Activated T-helper 2 cell treated with anti-CD3 and anti-CD28 coated beads, Interferon-gamma antibody, Interleukin-2, Interleukin-4, amounts not matched to agents 10 μg/mL and 5 μg/mL and 100 μg/mL, durations not matched to agents 14 hours and 24 hours and 36 hours (primary cell): ENCODE measurements at regions not wholly inside any gene's neighbourhood (a gene's known extent, or its start where the extent isn't known, plus 50 kb on each side); places are given as distances from the start of the nearest gene placed in this dataset.

ENCODE experiments used
- DNase-seq: peaks from one replicate; pipeline ENCODE4 v3.0.0; 2021; ENCODE audit warnings: low spot score
- H3K27ac Mint-ChIP-seq: one replicate; pipeline ENCODE4 v1.8.0; 2021; ENCODE audit warnings: mixed read lengths
- H3K27me3 Mint-ChIP-seq: one replicate; pipeline ENCODE4 v1.8.0; 2021; ENCODE audit warnings: low read depth, mixed read lengths
- H3K36me3 Mint-ChIP-seq: one replicate; pipeline ENCODE4 v1.8.0; 2021; ENCODE audit warnings: low read depth, mixed read lengths
- H3K4me1 Mint-ChIP-seq: one replicate; pipeline ENCODE4 v1.8.0; 2021; ENCODE audit warnings: low read depth, mixed read lengths
- H3K4me3 Mint-ChIP-seq: one replicate; pipeline ENCODE4 v1.8.0; 2021; ENCODE audit warnings: low read depth, mild to moderate bottlenecking, moderate library complexity, mixed read lengths
- H3K9me3 Mint-ChIP-seq: one replicate; pipeline ENCODE4 v1.8.0; 2021; ENCODE audit warnings: mixed read lengths
- intact Hi-C: fragments of 100-400 bp; cut with micrococcal nuclease; formaldehyde crosslinking; loops from one replicate; pipeline ENCODE4 v1.15.1; 2023

DNA sequence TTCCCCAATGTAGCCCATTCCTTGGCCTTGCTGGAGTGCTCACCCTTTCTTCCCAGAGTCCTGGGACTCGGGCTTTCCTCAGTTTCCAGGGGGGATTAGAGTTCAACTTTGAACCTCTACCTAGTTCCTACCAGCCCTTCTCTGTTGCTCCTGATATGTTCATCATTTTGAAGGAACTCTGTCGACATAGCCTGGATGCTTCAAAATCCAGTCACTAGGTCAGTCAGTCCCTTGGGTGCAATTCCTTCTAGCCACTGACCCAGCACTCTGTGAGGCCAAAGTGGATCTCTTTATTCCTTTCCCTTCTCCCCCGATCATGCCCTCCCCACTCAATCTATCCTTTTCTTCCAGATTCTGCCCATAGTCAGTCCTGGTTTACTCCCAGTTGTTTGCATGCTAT, 72.3 kb upstream of the TMCC3 start:
- no peaks in the 10 kb centered on the region for H3K4me1 Mint-ChIP-seq
- DNase-seq = no peak
- intact Hi-C loops = no loop called here
- H3K27me3 Mint-ChIP-seq = peaks cover 5% of the 10 kb centered on the region
- H3K36me3 Mint-ChIP-seq = no peaks in the 10 kb centered on the region
- no peak overlapping the region for H3K27ac Mint-ChIP-seq
- no peak overlapping the region for H3K4me3 Mint-ChIP-seq
- H3K9me3 Mint-ChIP-seq = no peaks in the 10 kb centered on the region

GRCh38 chr12:94721173-94721572, 70.8 kb upstream of the TMCC3 start:
- Mint-ChIP-seq H3K9me3 (no peaks in the 10 kb centered on the region), H3K4me3 (no peak overlapping the region), H3K27ac (no peak overlapping the region), H3K4me1 (no peaks in the 10 kb centered on the region), H3K36me3 (no peaks in the 10 kb centered on the region), H3K27me3 (peaks cover 5% of the 10 kb centered on the region)
- intact Hi-C loops = no loop called here
- DNase-seq = no peak

DNA sequence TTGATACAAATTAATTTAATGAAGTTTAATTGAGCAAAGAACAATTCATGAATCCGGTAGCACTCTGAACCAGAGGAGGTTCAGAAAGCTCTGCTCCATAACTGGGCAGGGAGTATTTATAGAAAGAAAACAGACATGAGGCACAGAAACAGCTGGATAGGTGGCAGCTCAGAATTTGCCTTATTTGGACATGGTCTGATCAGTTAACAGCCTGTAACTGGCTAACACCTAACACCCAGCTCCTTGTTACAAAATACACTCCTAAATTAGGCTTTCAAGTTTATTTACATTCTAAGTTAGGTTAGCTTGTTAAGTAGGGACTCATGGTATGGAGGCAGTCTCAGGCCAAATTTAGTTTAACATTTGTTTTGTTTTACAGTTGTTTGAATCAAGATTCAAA, 67.8 kb upstream of the TMCC3 start:
- H3K36me3 Mint-ChIP-seq = no peaks in the 10 kb centered on the region
- no peak overlapping the region for H3K4me3 Mint-ChIP-seq
- DNase-seq = no peak
- no peak overlapping the region for H3K27ac Mint-ChIP-seq
- intact Hi-C loops = no loop called here
- H3K27me3 Mint-ChIP-seq = peaks cover 8% of the 10 kb centered on the region
- no peaks in the 10 kb centered on the region for H3K9me3 Mint-ChIP-seq
- no peaks in the 10 kb centered on the region for H3K4me1 Mint-ChIP-seq

DNA sequence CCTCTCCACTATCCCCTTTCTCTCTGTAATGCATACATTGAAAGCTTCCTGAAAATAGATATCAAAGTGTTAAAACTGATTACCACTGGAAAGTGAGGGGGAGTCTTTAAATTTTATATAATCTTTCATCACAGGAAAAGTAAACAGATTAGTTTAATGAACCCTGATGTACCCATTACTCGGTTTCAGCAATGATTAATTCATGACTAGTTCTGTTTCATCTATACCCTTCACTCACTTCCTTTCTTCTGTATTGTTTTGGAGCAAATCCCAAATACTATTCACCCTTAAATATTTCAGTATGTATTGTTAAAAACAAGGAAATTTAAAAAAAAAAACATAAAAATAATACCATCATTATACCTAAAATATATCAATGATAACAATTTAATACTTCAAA, 67.3 kb upstream of the TMCC3 start:
- no peaks in the 10 kb centered on the region for H3K4me1 Mint-ChIP-seq
- peaks cover 8% of the 10 kb centered on the region for H3K27me3 Mint-ChIP-seq
- H3K27ac Mint-ChIP-seq = no peak overlapping the region
- no peak overlapping the region for H3K4me3 Mint-ChIP-seq
- H3K9me3 Mint-ChIP-seq = no peaks in the 10 kb centered on the region
- intact Hi-C loops = no loop called here
- no peaks in the 10 kb centered on the region for H3K36me3 Mint-ChIP-seq
- DNase-seq = no peak

DNA sequence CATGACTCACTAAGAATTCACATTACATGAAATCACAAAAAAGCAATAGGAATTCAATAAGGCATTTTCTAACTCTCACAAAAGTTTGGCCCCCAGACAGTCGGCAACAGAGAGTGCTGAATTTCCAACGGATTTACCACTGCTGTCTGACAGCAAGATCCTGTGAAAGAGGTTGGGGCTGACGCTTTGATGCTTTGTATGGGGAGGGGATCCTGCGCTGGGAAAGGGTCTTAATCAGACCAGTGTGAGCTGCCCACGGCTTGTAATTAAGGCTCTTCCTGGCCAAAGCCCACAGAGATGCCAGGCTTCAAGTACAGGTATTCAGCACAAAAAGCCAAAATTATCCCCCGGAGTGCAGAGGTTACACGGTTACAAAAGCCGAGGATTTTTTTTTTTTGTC, 66.8 kb upstream of the TMCC3 start:
- no peaks in the 10 kb centered on the region for H3K9me3 Mint-ChIP-seq
- H3K4me1 Mint-ChIP-seq = no peaks in the 10 kb centered on the region
- no peaks in the 10 kb centered on the region for H3K36me3 Mint-ChIP-seq
- no peak overlapping the region for H3K27ac Mint-ChIP-seq
- no peak for DNase-seq
- peaks cover 8% of the 10 kb centered on the region for H3K27me3 Mint-ChIP-seq
- intact Hi-C loops = no loop called here
- no peak overlapping the region for H3K4me3 Mint-ChIP-seq

- H3K36me3 Mint-ChIP-seq = no peaks in the 10 kb centered on the region
- H3K4me3 Mint-ChIP-seq = no peak overlapping the region
- intact Hi-C loops = no loop called here
- no peaks in the 10 kb centered on the region for H3K9me3 Mint-ChIP-seq
- DNase-seq = no peak
- H3K27ac Mint-ChIP-seq = no peak overlapping the region
- peaks cover 8% of the 10 kb centered on the region for H3K27me3 Mint-ChIP-seq
- H3K4me1 Mint-ChIP-seq = no peaks in the 10 kb centered on the region
Measured at GRCh38 chr12:94716339-94716738, 66.0 kb upstream of the TMCC3 start.

DNA sequence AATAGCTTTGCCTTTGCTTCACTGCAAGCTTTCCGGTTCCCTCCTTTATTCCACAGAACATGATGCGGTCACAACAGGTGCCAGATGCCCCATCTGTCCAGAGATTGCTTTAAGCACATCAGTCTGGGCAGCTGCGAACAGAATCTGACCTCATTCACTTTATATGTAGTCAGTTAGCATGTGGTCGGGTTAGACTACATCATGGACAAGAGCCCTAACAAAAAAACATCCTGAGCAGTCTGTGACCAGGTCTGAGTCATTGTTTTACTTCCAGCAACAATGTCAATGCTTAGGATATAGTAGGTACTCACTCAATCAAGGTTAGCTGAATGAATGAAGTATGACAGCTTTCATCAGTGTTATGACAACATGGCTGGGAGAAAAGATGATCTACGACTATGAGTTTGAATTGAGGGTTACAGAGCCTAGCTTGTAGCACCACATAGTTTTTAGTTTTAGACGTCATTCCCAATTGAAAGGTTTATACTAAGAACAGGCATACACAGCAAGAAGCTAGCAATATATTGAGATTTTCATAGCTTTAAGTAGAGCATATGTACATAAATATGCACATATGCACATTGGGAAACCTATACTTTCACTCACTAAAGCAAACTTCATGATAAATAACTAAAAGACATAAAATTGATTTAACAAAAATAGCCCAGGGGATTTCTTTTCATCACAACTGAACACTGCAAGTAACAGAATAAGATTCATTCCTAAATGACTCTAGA, 64.2 kb upstream of the TMCC3 start:
- Mint-ChIP-seq H3K27ac (no peak overlapping the region), H3K4me3 (no peak overlapping the region), H3K36me3 (no peaks in the 10 kb centered on the region), H3K27me3 (peaks cover 10% of the 10 kb centered on the region), H3K9me3 (no peaks in the 10 kb centered on the region), H3K4me1 (no peaks in the 10 kb centered on the region)
- no peak for DNase-seq
- intact Hi-C loops = no loop called here

GRCh38 chr12:94712815-94713515, 62.6 kb upstream of the TMCC3 start:
- Mint-ChIP-seq H3K9me3 (no peaks in the 10 kb centered on the region), H3K36me3 (no peaks in the 10 kb centered on the region), H3K4me1 (no peaks in the 10 kb centered on the region), H3K4me3 (no peak overlapping the region), H3K27ac (no peak overlapping the region), H3K27me3 (peaks cover 9% of the 10 kb centered on the region)
- intact Hi-C loops = no loop called here
- DNase-seq = no peak

GRCh38 chr12:94710933-94711332, 60.6 kb upstream of the TMCC3 start:
- H3K27me3 Mint-ChIP-seq = peaks cover 10% of the 10 kb centered on the region
- no peaks in the 10 kb centered on the region for H3K9me3 Mint-ChIP-seq
- H3K4me1 Mint-ChIP-seq = peaks cover 2% of the 10 kb centered on the region
- no peak overlapping the region for H3K27ac Mint-ChIP-seq
- no peak overlapping the region for H3K4me3 Mint-ChIP-seq
- DNase-seq = no peak
- intact Hi-C loops = no loop called here
- no peaks in the 10 kb centered on the region for H3K36me3 Mint-ChIP-seq

GRCh38 chr12:94707892-94708291, 57.5 kb upstream of the TMCC3 start:
- no peak for DNase-seq
- Mint-ChIP-seq H3K4me3 (no peak overlapping the region), H3K36me3 (no peaks in the 10 kb centered on the region), H3K27me3 (peaks cover 16% of the 10 kb centered on the region), H3K4me1 (peaks cover 2% of the 10 kb centered on the region), H3K9me3 (no peaks in the 10 kb centered on the region), H3K27ac (no peak overlapping the region)
- intact Hi-C loops = no loop called here

- Mint-ChIP-seq H3K27ac (no peak overlapping the region), H3K4me3 (no peak overlapping the region), H3K27me3 (peaks cover 19% of the 10 kb centered on the region), H3K9me3 (no peaks in the 10 kb centered on the region), H3K4me1 (peaks cover 2% of the 10 kb centered on the region), H3K36me3 (no peaks in the 10 kb centered on the region)
- intact Hi-C loops = no loop called here
- no peak for DNase-seq
Measured at GRCh38 chr12:94707036-94707435, 56.7 kb upstream of the TMCC3 start.

DNA sequence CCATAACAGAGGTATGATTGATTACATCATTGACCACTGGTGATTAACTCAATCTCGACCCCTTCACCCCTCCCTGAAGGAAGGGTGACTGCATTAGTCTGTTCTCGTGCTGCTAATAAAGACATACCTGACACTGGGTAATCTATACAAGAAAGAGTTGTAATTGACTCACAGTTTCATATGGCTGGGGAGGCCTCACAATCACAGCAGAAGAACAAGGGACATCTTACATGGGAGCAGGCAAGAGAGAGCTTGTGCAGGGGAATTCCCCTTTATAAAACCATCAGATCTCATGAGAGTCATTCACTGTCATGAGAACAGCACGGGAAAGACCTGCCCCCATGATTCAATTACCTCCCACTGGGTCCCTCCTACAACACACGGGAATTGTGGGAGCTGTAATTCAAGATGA, 55.9 kb upstream of the TMCC3 start:
- H3K27me3 Mint-ChIP-seq = peaks cover 22% of the 10 kb centered on the region
- H3K27ac Mint-ChIP-seq = no peak overlapping the region
- DNase-seq = no peak
- H3K4me1 Mint-ChIP-seq = peaks cover 2% of the 10 kb centered on the region
- no peak overlapping the region for H3K4me3 Mint-ChIP-seq
- H3K9me3 Mint-ChIP-seq = no peaks in the 10 kb centered on the region
- no peaks in the 10 kb centered on the region for H3K36me3 Mint-ChIP-seq
- intact Hi-C loops = no loop called here

GRCh38 chr12:94705676-94706075, 55.3 kb upstream of the TMCC3 start:
- H3K27me3 Mint-ChIP-seq = peaks cover 22% of the 10 kb centered on the region
- no peaks in the 10 kb centered on the region for H3K36me3 Mint-ChIP-seq
- intact Hi-C loops = no loop called here
- H3K9me3 Mint-ChIP-seq = no peaks in the 10 kb centered on the region
- DNase-seq = no peak
- H3K27ac Mint-ChIP-seq = no peak overlapping the region
- peaks cover 2% of the 10 kb centered on the region for H3K4me1 Mint-ChIP-seq
- no peak overlapping the region for H3K4me3 Mint-ChIP-seq
